ENCODE measurements at regions not wholly inside any gene's neighbourhood (a gene's known extent, or its start where the extent isn't known, plus 50 kb on each side); places are given as distances from the start of the nearest gene placed in this dataset.

DNA sequence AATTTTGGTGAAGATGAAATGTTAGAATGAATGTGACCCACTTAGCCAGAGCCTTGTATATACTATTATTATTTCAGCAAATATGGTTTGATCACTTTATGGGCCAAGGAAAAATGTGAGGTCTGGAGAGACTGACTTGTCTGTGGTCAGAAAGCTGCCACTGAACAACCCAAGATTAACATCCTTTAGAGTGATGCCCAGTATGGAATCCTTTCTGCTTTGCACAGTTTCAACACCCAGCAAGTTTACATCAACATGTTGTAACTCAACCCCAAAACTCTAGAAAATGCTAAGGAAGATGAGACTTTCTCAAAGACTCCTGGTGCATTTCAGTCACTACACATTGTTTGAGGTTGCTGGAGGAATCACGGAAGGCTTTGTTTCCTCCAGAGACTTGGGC is 107.7 kb downstream of the SNX19 start:
- CTCF ChIA-PET = no interaction called here
- H3K4me3 ChIP-seq (ENCODE audit: low read depth, low read length) = no peak overlapping the region
- TF ChIP-seq, protein P1, sequence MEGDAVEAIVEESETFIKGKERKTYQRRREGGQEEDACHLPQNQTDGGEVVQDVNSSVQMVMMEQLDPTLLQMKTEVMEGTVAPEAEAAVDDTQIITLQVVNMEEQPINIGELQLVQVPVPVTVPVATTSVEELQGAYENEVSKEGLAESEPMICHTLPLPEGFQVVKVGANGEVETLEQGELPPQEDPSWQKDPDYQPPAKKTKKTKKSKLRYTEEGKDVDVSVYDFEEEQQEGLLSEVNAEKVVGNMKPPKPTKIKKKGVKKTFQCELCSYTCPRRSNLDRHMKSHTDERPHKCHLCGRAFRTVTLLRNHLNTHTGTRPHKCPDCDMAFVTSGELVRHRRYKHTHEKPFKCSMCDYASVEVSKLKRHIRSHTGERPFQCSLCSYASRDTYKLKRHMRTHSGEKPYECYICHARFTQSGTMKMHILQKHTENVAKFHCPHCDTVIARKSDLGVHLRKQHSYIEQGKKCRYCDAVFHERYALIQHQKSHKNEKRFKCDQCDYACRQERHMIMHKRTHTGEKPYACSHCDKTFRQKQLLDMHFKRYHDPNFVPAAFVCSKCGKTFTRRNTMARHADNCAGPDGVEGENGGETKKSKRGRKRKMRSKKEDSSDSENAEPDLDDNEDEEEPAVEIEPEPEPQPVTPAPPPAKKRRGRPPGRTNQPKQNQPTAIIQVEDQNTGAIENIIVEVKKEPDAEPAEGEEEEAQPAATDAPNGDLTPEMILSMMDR (IDR thresholded peaks at IDR 0.05; ENCODE audit: insufficient read depth, low read length, missing control alignments) = no peak
- peak; percentile 70 for DNase-seq (ENCODE audit: low read depth, low spot score)
- POLR2A ChIA-PET = no interaction called here

DNA sequence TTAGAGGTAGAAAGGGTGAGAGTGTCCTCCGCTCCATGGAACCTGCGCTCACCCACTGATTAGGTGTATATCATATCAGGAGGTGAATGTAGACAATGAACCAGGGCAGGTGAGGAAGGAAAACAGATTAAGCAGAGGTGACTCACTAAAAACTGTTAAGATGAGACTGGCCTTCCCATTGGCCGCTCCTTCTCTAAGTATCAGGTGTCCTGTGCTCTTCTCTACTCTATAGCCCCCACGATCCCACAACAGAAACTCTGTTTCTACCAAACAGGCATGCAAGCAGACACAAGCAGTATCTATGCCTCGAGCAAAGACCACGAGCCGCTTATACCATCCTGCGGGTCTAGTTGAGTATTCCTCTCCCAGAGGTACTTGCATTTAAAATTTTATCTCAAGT is 103.1 kb downstream of the SNX19 start:
- no peak overlapping the region for H3K4me3 ChIP-seq (ENCODE audit: low read depth, low read length)
- TF ChIP-seq, protein P1 (IDR thresholded peaks at IDR 0.05; ENCODE audit: insufficient read depth, low read length, missing control alignments) = no peak
- no peak for DNase-seq (ENCODE audit: low read depth, low spot score)
- POLR2A ChIA-PET = no interaction called here
- CTCF ChIA-PET = interaction anchor here (1.2 to 1.4 kb wide), 2 partner anchors 11 to 376 kb away, joined by 3 read pairs; no protein-coding TSS in a partner anchor

DNA sequence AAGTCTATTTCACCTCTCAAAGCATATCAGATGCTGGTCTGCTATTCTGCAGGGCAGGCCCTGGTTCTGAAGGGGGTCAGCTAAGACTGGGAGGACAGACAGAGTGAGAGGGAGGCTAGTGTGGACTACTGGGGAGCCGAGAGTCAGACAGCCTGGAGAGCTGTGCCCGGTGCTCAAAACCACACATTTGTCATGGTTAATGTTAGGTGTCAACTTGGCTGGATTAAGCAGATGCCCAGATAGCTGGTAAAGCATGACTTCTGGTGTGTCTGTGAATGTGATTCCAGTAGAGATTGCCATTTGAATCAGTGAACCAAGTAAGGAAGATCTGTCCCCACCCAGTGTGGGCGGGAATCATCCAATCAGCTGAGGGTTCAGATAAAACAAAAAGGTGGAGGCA is 102.6 kb downstream of the SNX19 start:
- CTCF ChIA-PET = interaction anchor here (0.7 to 1.2 kb wide), 3 partner anchors 12 to 383 kb away, joined by 3 read pairs; no protein-coding TSS in a partner anchor
- DNase-seq (ENCODE audit: low read depth, low spot score) = no peak
- POLR2A ChIA-PET = no interaction called here
- TF ChIP-seq, protein P1 (IDR thresholded peaks at IDR 0.05; ENCODE audit: insufficient read depth, low read length, missing control alignments) = no peak
- H3K4me3 ChIP-seq (ENCODE audit: low read depth, low read length) = no peak overlapping the region

DNA sequence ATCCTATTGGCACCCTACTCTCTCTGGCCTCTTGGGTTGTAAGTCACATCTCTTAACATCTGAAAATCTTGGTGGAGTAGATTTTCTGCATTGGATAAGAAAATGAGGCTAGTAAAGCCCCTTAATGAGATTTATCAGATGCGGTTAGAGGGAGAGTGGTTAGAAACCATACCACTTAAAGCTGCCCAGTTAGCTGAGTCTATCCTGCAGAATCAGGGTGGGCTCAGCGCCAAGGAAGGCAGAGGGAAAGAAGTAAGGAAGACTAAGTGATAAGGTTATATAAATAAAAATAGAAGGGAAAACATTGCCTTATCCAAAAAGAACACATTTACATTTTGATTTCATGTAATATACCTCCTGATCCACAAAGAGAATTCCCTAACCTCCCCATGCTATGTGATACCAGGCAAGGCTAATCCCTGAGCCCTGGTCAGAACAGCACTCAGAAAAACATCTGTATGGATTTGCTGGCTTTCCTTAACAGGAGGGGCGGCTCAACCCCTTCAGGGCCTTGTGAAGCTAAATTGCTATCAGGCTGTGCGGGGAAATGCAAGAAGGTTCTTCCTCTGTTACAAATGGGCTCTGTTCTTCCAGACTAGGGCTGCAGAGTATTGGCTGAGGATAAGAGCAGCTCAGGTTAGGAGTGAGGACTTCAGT is 101.7 kb downstream of the SNX19 start:
- TF ChIP-seq, protein P1 (IDR thresholded peaks at IDR 0.05; ENCODE audit: insufficient read depth, low read length, missing control alignments) = no peak
- CTCF ChIA-PET = interaction anchor here (0.7 to 1.7 kb wide), 5 partner anchors 13 to 384 kb away, joined by 3 to 7 read pairs (median 3); no protein-coding TSS in a partner anchor
- no peak overlapping the region for H3K4me3 ChIP-seq (ENCODE audit: low read depth, low read length)
- no peak for DNase-seq (ENCODE audit: low read depth, low spot score)
- POLR2A ChIA-PET = no interaction called here

DNA sequence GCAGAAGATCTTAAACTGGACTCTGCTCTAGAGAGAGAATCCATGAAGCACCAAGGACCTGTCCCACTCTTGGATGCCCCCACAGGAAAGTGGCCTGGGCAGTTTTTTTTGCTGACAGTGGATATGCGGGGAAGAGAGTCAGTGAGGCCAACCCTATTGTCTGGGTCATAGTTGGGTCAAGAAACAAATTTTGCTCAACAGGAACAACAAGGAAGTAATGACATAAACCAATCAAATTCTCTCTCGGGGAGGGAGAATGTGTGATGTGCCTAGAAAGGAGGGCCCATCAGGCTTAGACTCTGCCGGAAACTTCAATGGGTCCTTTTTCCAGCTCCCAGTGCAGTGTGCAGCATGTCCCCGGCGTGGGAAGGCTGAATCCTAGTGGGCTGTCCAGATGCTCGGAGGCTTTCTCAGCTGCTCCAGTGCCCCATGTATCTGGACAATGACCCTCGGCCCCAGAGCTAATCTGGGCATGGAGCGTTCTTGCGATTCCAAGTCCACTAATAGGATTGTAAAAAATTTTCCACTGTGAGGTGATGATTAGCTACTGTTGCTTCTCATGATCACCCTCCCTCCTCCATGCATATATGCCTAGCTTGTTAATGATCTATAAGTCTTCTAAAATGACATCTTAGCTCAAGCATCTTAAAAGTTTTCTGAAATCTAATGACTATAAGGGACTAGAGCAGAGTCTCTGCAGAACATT is 101.0 kb downstream of the SNX19 start:
- H3K4me3 ChIP-seq (ENCODE audit: low read depth, low read length) = no peak overlapping the region
- no peak for DNase-seq (ENCODE audit: low read depth, low spot score)
- TF ChIP-seq, protein P1 (IDR thresholded peaks at IDR 0.05; ENCODE audit: insufficient read depth, low read length, missing control alignments) = no peak
- ChIA-PET CTCF (interaction anchor here (0.7 to 1.7 kb wide), 3 partner anchors 12 to 54 kb away, joined by 3 to 7 read pairs (median 4); no protein-coding TSS in a partner anchor), POLR2A (no interaction called here)

DNA sequence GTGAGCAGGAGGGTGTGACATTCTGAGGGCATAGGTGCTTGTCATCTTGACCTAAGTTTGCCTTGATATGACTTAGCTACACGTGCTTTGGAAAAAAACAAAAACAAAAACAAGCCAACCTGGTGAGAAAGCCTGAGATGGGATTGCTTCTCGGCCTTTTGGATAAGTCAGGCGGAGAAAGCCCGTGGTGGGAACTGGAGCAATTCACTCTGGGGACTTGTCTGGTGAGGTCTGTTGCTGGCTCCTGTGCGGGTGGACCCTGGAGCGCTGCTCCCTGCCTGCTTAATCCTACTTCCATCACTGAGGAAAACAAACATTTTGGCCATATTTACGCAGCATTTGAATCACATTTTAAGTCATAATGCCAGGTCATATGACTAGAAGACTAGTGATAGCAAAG is 100.3 kb downstream of the SNX19 start:
- CTCF ChIA-PET = interaction anchor here (1.7 kb wide), 1 partner anchor 11 kb away, joined by 7 read pairs; no protein-coding TSS in a partner anchor
- H3K4me3 ChIP-seq (ENCODE audit: low read depth, low read length) = no peak overlapping the region
- POLR2A ChIA-PET = no interaction called here
- DNase-seq (ENCODE audit: low read depth, low spot score) = no peak
- TF ChIP-seq, protein P1 (IDR thresholded peaks at IDR 0.05; ENCODE audit: insufficient read depth, low read length, missing control alignments) = no peak
